ENCODE measurements at regions not wholly inside any gene's neighbourhood (a gene's known extent, or its start where the extent isn't known, plus 50 kb on each side); places are given as distances from the start of the nearest gene placed in this dataset.

DNA sequence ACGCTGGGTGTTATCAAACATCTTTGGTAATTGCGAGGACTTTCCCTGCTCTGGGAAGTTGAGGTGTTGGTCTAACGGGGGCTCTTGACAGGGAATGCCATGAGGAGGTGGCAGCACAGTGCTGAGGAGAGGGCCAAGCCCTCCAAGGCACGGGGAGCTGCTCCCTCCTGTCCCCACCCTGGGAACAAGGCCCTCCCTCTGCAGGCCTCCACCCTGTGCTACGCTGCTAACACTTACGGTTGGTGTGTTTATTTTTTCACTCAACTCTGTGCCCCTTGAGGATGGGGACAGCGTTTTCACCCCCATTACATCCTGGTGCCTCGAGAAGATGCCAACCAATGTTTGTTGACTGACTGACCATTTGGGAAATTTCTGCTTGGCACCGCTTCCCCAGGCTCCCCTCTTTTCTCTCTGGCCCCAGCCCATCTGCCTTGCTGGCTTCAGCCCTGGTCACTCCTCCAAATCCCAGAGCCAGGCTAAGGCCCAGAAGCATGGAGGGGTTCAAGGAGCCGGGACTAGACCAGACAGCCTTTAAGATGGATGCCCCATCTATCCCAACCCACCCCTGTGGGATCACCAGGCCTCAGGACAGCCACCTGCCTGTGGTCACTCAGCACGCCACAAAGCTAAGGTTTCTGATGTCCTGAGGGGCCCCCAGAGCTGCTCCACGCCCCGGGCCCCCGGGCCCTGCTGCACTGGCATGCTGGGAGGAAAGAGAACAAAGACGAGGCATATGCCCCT is 125.7 kb downstream of the BARX1 start:
- DNase-seq (ENCODE audit: low spot score) = no peak

DNA sequence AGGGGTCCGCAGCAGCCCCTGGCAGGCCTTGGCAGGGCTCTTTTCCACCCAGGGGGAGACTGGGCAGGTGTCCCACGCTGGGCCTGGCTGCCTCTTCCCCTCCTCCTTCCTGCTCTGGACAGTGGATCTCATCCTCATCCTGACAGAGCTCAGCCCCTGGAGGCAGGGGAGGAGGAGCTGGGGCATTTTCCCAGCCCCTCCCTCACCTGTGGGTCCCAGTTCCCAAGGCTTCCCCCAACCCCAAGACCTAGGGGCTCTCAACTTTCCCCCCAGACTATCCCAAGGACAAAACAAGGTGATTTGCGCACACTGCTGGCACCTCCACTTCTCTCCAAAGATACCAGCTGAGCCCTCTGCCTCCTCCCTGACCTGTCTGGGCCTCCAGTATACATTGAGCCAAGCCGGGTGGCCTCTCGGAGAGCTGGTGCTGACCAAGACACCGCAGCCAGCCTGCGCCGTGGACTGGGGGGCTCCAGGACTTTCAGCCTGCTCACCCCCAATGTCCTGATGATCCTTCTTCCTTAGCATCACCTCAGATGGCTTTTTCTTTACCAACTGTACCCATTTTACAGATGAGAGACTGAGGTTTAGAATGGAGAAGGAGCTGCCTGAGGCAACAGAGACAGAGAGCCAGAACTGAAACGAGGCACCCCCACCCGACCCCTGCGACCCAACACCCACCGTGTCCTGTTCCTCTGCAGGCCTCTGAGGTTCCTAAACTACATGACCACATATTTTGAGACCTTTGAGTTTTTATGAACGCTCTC is 126.6 kb downstream of the BARX1 start:
- DNase-seq (ENCODE audit: low spot score) = no peak

GRCh38 chr9:93827545-93828330 is 127.4 kb downstream of the BARX1 start:
- peak; percentile 10 for DNase-seq (ENCODE audit: low spot score)

GRCh38 chr9:93826905-93827544 is 128.1 kb downstream of the BARX1 start:
- no peak for DNase-seq (ENCODE audit: low spot score)

- DNase-seq (ENCODE audit: low spot score) = peak; percentile 41
These were observed 128.9 kb downstream of the BARX1 start for GRCh38 chr9:93826209-93826608.

DNA sequence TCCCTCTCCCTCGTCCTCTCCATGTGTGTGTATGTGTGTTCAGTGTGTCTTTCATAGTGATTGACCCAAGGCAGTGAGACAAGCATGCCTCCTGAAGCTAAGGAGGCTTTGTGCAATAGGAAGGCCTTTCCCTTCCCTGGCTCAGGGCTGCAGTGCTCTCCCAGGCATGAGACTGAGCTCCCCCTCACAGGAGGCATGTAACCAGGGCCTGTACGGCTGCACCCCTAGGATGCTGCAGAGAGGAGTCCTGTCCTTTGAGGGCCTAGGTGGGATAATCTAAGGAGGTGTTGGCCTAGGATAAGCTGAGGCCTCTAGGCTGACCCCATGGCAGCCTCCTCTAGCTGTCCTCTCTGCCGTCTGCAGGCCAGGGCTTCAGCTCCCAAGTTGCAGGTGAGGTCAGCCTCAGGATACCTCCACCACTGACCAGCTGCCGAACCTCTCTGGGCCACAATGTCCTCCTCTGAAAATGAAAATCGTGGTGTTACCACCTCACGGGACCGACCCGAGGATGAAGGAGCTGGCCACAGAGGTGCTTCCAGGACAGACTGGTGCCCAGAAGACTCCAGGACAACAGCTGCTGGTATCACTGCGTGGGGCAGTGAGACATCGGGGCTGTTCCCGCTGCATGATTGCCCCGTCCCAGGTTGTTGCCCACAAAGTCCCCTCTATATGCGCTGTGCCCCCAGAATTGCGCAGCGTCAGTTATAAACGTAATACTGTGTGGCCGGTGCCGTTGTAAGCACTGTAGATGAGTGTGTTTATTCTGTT is 129.6 kb downstream of the BARX1 start:
- no peak for DNase-seq (ENCODE audit: low spot score)

DNA sequence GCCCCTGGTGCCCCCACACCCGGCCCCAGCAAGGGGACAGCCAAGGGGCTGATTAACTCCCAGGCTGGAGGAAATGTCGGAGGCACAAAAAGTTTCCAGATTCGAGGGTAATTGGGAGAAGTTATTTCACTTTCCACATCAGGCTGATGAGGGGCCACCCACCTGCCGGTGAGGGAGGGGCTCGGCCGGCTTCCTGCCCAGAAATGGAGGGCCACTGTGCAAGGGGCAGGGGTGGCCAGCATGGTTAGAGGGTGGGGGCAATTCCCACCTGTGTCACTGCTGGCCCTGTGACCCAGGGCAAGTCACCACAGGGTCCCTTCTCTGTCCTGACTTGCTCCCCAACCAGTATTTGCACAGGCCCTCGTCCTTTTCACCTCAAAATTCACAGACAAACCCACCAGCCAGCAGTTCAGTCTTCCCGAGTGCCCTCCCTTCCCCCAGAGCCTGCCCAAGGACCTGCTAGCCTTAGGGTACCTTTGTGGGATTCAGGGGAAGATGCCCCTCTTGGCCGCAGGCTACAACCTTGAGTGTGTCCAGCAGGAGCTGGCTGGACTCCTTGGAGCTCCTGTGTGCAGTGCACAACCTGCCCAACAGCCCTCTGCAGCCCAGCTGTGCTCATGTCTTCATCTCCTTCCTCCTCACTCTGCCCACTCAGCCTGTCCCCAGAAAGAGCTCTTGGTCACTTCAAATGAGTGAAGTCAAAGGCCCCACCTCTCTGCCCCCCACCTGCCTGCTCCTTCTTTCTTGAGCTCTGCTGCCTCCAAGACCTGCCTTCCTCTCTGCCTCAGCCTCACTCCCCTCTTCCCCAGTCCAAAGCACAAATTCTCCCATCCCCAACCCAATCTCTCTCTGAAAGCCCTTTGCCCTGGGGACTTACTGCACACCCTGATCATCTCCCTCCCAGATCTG is 130.5 kb downstream of the BARX1 start:
- no peak for DNase-seq (ENCODE audit: low spot score)

GRCh38 chr9:93823245-93824072 is 131.7 kb downstream of the BARX1 start:
- no peak for DNase-seq (ENCODE audit: low spot score)

DNA sequence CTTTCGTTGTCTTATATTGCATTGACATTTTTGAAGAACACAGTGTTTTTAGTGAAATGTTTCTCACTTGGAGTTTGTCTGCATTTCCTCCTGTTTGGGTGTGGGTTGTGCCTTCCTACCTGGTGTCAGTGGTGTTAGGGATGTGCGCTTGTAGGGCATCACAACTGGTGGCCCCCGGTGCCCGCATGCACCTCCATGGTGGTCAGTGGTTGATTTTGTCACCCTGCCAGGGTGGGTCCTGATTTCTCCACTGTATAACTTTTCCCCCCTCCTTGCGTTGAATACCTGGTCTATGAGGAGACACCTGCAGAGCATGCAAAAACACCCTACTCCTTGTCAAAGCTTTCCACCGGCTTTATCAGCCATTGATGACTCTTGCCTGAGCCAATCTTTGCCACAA is 132.9 kb downstream of the BARX1 start:
- DNase-seq (ENCODE audit: low spot score) = no peak

DNA sequence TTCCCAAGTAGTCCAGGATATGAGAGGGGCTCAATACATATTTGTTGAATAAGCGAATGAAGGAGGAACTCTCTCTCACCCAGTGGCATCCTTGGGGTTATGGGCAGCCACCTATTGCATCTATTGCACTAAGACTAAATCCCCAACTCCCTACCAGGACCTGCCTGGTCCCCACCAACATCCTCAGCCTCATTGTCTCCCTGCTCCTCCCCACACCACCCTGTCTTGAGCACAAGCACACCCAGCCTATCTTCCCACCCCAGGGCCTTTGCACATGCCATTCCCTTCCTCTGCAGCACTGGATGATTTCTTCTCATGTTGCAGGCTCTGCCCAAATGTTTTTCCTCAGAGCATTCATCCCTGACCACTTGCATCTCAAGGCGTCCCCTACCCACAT is 133.8 kb downstream of the BARX1 start:
- DNase-seq (ENCODE audit: low spot score) = no peak

GRCh38 chr9:93820667-93821306 is 134.4 kb downstream of the BARX1 start:
- DNase-seq (ENCODE audit: low spot score) = no peak

DNA sequence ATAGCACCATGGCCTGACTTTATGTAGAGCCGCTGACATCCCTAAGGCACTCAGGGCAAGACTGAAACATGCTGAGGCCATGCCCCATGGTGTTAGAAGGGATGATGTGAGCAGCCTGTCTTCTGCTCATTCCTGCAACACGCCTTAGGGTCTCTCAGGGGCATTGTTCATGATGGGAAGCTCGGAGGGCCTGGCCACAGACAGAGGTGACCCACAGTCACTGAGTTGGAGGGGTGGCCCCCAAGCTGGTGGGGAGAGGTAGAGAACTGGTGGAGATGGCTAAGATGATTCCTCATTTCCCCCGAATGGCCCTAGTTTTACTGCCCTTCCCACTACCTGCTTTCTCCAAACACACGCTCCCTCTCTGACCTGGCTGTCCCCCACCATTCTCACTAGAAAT is 135.2 kb downstream of the BARX1 start:
- no peak for DNase-seq (ENCODE audit: low spot score)

GRCh38 chr9:93818827-93819472 is 136.2 kb downstream of the BARX1 start:
- DNase-seq (ENCODE audit: low spot score) = no peak

- DNase-seq (ENCODE audit: low spot score) = no peak
These were observed 136.9 kb downstream of the BARX1 start for GRCh38 chr9:93818237-93818636.

DNA sequence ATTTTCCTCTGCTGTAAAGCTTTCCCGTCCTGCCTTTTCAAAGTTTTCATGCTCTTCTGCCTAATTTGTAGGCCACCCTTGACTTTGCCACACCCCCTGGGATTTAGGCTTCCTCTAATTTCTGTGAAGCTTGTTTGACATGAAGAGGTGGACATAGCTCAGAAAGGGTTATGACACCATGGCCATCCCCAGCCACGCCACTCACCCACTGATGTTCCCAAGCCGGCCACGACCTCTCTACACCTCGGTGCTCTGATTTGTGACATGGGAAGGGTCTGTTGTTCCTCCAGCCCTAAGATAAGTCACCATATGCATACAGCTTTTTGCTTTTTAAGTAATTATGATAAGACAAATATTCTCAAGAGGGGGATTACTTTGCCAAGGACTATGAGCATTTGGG is 139.5 kb downstream of the BARX1 start:
- no peak for DNase-seq (ENCODE audit: low spot score)

GRCh38 chr9:93815135-93815534 is 140.0 kb downstream of the BARX1 start:
- DNase-seq (ENCODE audit: low spot score) = no peak

GRCh38 chr9:93814077-93814956 is 140.8 kb downstream of the BARX1 start:
- DNase-seq (ENCODE audit: low spot score) = no peak
